HL-60 (cell line): ENCODE measurements at regions not wholly inside any gene's neighbourhood (a gene's known extent, or its start where the extent isn't known, plus 50 kb on each side); places are given as distances from the start of the nearest gene placed in this dataset.

Experiments used
- DNase-seq, 2 experiments: peaks; one replicate each; pipeline ENCODE4 v3.0.0-alpha.2; 2010 to 2020; ENCODE audit warnings: low read depth in 1 of 2, low spot score in 1 of 2
- H3K27ac ChIP-seq: fragments of 250-450 bp; sonication (Bioruptor Pico); replicated peaks from 2 replicates; pipeline ENCODE4 v1.5.1; 2020; ENCODE audit warnings: mild to moderate bottlenecking, moderate library complexity
- H3K27me3 ChIP-seq: fragments of 250-450 bp; sonication (Bioruptor Pico); 2 replicates; pipeline ENCODE4 v1.5.1; 2021; ENCODE audit warnings: mild to moderate bottlenecking, moderate library complexity; ENCODE audit not compliant: insufficient read depth, poor library complexity, severe bottlenecking
- H3K4me3 ChIP-seq: replicated peaks from 2 replicates; pipeline ENCODE4 v1.5.1; 2011; ENCODE audit warnings: mild to moderate bottlenecking, control low read depth, low read length; ENCODE audit not compliant: insufficient read depth
- GABPA ChIP-seq: IDR thresholded peaks from 2 replicates; pipeline ENCODE4 v1.6.1; 2012; ENCODE audit warnings: low read depth
- POLR2AphosphoS5 ChIP-seq: IDR thresholded peaks from 2 replicates; pipeline ENCODE4 v1.6.1; 2012; ENCODE audit warnings: low read depth
- REST ChIP-seq: IDR thresholded peaks from 2 replicates; pipeline ENCODE4 v1.6.1; 2012; ENCODE audit warnings: low read depth; ENCODE audit not compliant: insufficient replicate concordance
- SPI1 ChIP-seq: IDR thresholded peaks from 2 replicates; pipeline ENCODE4 v1.6.1; 2012; ENCODE audit warnings: low read depth, mild to moderate bottlenecking, borderline replicate concordance
- TF ChIP-seq, protein P1 (sequence below): IDR thresholded peaks from one replicate; pipeline ENCODE4 v1.5.1; 2011; ENCODE audit warnings: low read length, control low read depth, inconsistent platforms; ENCODE audit not compliant: insufficient read depth

GRCh38 chr20:22815603-22816315 is 219.4 kb upstream of the SSTR4 start:
- TF ChIP-seq, protein P1, sequence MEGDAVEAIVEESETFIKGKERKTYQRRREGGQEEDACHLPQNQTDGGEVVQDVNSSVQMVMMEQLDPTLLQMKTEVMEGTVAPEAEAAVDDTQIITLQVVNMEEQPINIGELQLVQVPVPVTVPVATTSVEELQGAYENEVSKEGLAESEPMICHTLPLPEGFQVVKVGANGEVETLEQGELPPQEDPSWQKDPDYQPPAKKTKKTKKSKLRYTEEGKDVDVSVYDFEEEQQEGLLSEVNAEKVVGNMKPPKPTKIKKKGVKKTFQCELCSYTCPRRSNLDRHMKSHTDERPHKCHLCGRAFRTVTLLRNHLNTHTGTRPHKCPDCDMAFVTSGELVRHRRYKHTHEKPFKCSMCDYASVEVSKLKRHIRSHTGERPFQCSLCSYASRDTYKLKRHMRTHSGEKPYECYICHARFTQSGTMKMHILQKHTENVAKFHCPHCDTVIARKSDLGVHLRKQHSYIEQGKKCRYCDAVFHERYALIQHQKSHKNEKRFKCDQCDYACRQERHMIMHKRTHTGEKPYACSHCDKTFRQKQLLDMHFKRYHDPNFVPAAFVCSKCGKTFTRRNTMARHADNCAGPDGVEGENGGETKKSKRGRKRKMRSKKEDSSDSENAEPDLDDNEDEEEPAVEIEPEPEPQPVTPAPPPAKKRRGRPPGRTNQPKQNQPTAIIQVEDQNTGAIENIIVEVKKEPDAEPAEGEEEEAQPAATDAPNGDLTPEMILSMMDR = no peak
- TF ChIP-seq REST (no peak), POLR2AphosphoS5 (no peak), GABPA (no peak), SPI1 (no peak)
- Histone ChIP-seq H3K27ac (no peak overlapping the region), H3K4me3 (no peak overlapping the region), H3K27me3 (peaks cover 20% of the 10 kb centered on the region)
- DNase-seq = no peak

GRCh38 chr20:22818636-22819035 is 216.5 kb upstream of the SSTR4 start:
- H3K27me3 ChIP-seq = peaks cover 16% of the 10 kb centered on the region

DNA sequence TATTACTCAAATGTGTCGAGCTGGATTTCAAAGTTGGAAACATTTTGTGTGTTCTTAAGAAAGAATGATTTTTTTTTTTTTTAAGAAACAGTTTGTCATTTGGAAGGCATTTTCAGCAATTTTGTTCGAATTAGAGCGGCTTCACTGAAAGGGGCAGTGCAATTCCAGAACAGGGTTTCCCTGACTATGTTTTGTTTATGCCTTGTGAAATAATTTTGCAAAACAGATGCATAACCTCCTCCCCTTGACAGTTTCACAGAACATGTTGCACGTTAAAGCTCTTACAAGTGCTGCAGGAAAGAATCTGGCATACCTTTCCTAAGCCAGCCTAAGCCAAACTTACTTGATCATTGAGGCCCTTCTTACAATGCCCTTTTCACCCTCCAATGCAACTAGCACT is 216.0 kb upstream of the SSTR4 start:
- TF ChIP-seq GABPA (no peak), REST (no peak), SPI1 (no peak), POLR2AphosphoS5 (no peak)
- TF ChIP-seq, protein P1 = no peak
- Histone ChIP-seq H3K27me3 (peaks cover 16% of the 10 kb centered on the region), H3K4me3 (no peak overlapping the region), H3K27ac (no peak overlapping the region)
- no peak for DNase-seq

More at GRCh38 chr20:22818636-22819035, 216.5 kb upstream of the SSTR4 start:
- DNase-seq = no peak
- Histone ChIP-seq H3K27ac (no peak overlapping the region), H3K4me3 (no peak overlapping the region)
- TF ChIP-seq REST (no peak), SPI1 (no peak), POLR2AphosphoS5 (no peak), GABPA (no peak)
- TF ChIP-seq, protein P1 = no peak
